ENCODE measurements at regions not wholly inside any gene's neighbourhood (a gene's known extent, or its start where the extent isn't known, plus 50 kb on each side); places are given as distances from the start of the nearest gene placed in this dataset.

GRCh38 chr3:23675010-23675409, 130.7 kb upstream of the UBE2E1 start:
- peaks cover 0 to 4% (median 0%) of the 10 kb centered on the region in 5 donors for H3K27me3 ChIP-seq (ENCODE audit: control insufficient read depth in 5 of 5, insufficient read depth in 4 of 5, low read length in 5 of 5)
- peaks cover 0 to 5% (median 0%) of the 10 kb centered on the region in 5 donors for H3K9me3 ChIP-seq (ENCODE audit: control insufficient read depth in 5 of 5, low read length in 5 of 5)
- H3K9ac ChIP-seq (ENCODE audit: low read length in 5 of 5): no peak overlapping the region
- peaks cover 0 to 9% (median 8%) of the 10 kb centered on the region in 5 donors for H3K4me1 ChIP-seq (ENCODE audit: control insufficient read depth in 5 of 5, insufficient read depth in 5 of 5, low read length in 5 of 5)
- no peak overlapping the region for H3K4me3 ChIP-seq (ENCODE audit: low read depth in 1 of 5, low read length in 5 of 5)
- no peak overlapping the region for H3K27ac ChIP-seq (ENCODE audit: low read depth, low read length)
- no peaks in the 10 kb centered on the region for H3K36me3 ChIP-seq (ENCODE audit: control insufficient read depth in 5 of 5, insufficient read depth in 5 of 5, low read length in 5 of 5)

GRCh38 chr3:23676093-23676492, 129.7 kb upstream of the UBE2E1 start:
- peaks cover 0 to 5% (median 0%) of the 10 kb centered on the region in 5 donors for H3K9me3 ChIP-seq (ENCODE audit: control insufficient read depth in 5 of 5, low read length in 5 of 5)
- no peak overlapping the region for H3K27ac ChIP-seq (ENCODE audit: low read depth, low read length)
- no peak overlapping the region for H3K9ac ChIP-seq (ENCODE audit: low read length in 5 of 5)
- H3K4me1 ChIP-seq (ENCODE audit: control insufficient read depth in 5 of 5, insufficient read depth in 5 of 5, low read length in 5 of 5): peaks cover 0 to 9% (median 8%) of the 10 kb centered on the region in 5 donors
- no peaks in the 10 kb centered on the region for H3K36me3 ChIP-seq (ENCODE audit: control insufficient read depth in 5 of 5, insufficient read depth in 5 of 5, low read length in 5 of 5)
- peaks cover 0 to 4% (median 0%) of the 10 kb centered on the region in 5 donors for H3K27me3 ChIP-seq (ENCODE audit: control insufficient read depth in 5 of 5, insufficient read depth in 4 of 5, low read length in 5 of 5)
- H3K4me3 ChIP-seq (ENCODE audit: low read depth in 1 of 5, low read length in 5 of 5): no peak overlapping the region

- Histone ChIP-seq H3K27me3 (ENCODE audit: control insufficient read depth in 5 of 5, insufficient read depth in 4 of 5, low read length in 5 of 5) (no peaks in the 10 kb centered on the region), H3K4me1 (ENCODE audit: control insufficient read depth in 5 of 5, insufficient read depth in 5 of 5, low read length in 5 of 5) (peaks cover 6 to 18% (median 16%) of the 10 kb centered on the region in 5 donors), H3K9me3 (ENCODE audit: control insufficient read depth in 5 of 5, low read length in 5 of 5) (peaks cover 0 to 5% (median 0%) of the 10 kb centered on the region in 5 donors), H3K9ac (ENCODE audit: low read length in 5 of 5) (no peak overlapping the region), H3K36me3 (ENCODE audit: control insufficient read depth in 5 of 5, insufficient read depth in 5 of 5, low read length in 5 of 5) (no peaks in the 10 kb centered on the region), H3K4me3 (ENCODE audit: low read depth in 1 of 5, low read length in 5 of 5) (no peak overlapping the region), H3K27ac (ENCODE audit: low read depth, low read length) (no peak overlapping the region)
Measured at GRCh38 chr3:23682646-23683045, 123.1 kb upstream of the UBE2E1 start.

GRCh38 chr3:23685541-23686258, 120.1 kb upstream of the UBE2E1 start:
- Histone ChIP-seq H3K9me3 (ENCODE audit: control insufficient read depth in 5 of 5, low read length in 5 of 5) (peaks cover 0 to 4% (median 0%) of the 10 kb centered on the region in 5 donors), H3K9ac (ENCODE audit: low read length in 5 of 5) (peak overlapping the region in 1 of 5 donors; percentile 51), H3K4me3 (ENCODE audit: low read depth in 1 of 5, low read length in 5 of 5) (no peak overlapping the region), H3K4me1 (ENCODE audit: control insufficient read depth in 5 of 5, insufficient read depth in 5 of 5, low read length in 5 of 5) (peaks cover 6 to 18% (median 16%) of the 10 kb centered on the region in 5 donors), H3K27me3 (ENCODE audit: control insufficient read depth in 5 of 5, insufficient read depth in 4 of 5, low read length in 5 of 5) (no peaks in the 10 kb centered on the region), H3K36me3 (ENCODE audit: control insufficient read depth in 5 of 5, insufficient read depth in 5 of 5, low read length in 5 of 5) (no peaks in the 10 kb centered on the region), H3K27ac (ENCODE audit: low read depth, low read length) (peak overlapping the region; percentile 84)

- Histone ChIP-seq H3K36me3 (ENCODE audit: control insufficient read depth in 5 of 5, insufficient read depth in 5 of 5, low read length in 5 of 5) (no peaks in the 10 kb centered on the region), H3K27me3 (ENCODE audit: control insufficient read depth in 5 of 5, insufficient read depth in 4 of 5, low read length in 5 of 5) (no peaks in the 10 kb centered on the region), H3K27ac (ENCODE audit: low read depth, low read length) (peak overlapping the region; percentile 76), H3K4me3 (ENCODE audit: low read depth in 1 of 5, low read length in 5 of 5) (no peak overlapping the region), H3K9me3 (ENCODE audit: control insufficient read depth in 5 of 5, low read length in 5 of 5) (peaks cover 0 to 4% (median 0%) of the 10 kb centered on the region in 5 donors), H3K4me1 (ENCODE audit: control insufficient read depth in 5 of 5, insufficient read depth in 5 of 5, low read length in 5 of 5) (peaks cover 6 to 18% (median 16%) of the 10 kb centered on the region in 5 donors), H3K9ac (ENCODE audit: low read length in 5 of 5) (peak overlapping the region in 2 of 5 donors; percentile 4 to 48)
Measured at GRCh38 chr3:23686519-23686918, 119.2 kb upstream of the UBE2E1 start.

- H3K4me1 ChIP-seq (ENCODE audit: control insufficient read depth in 5 of 5, insufficient read depth in 5 of 5, low read length in 5 of 5): peaks cover under 1 to 7% (median 6%) of the 10 kb centered on the region in 5 donors
- no peaks in the 10 kb centered on the region for H3K27me3 ChIP-seq (ENCODE audit: control insufficient read depth in 5 of 5, insufficient read depth in 4 of 5, low read length in 5 of 5)
- H3K9ac ChIP-seq (ENCODE audit: low read length in 5 of 5): no peak overlapping the region
- H3K9me3 ChIP-seq (ENCODE audit: control insufficient read depth in 5 of 5, low read length in 5 of 5): peaks cover 0 to 4% (median 0%) of the 10 kb centered on the region in 5 donors
- no peaks in the 10 kb centered on the region for H3K36me3 ChIP-seq (ENCODE audit: control insufficient read depth in 5 of 5, insufficient read depth in 5 of 5, low read length in 5 of 5)
- no peak overlapping the region for H3K4me3 ChIP-seq (ENCODE audit: low read depth in 1 of 5, low read length in 5 of 5)
- no peak overlapping the region for H3K27ac ChIP-seq (ENCODE audit: low read depth, low read length)
Measured at GRCh38 chr3:23691357-23691895, 114.3 kb upstream of the UBE2E1 start.

GRCh38 chr3:23696842-23697241, 108.9 kb upstream of the UBE2E1 start:
- Histone ChIP-seq H3K9ac (ENCODE audit: low read length in 5 of 5) (no peak overlapping the region), H3K4me1 (ENCODE audit: control insufficient read depth in 5 of 5, insufficient read depth in 5 of 5, low read length in 5 of 5) (no peaks in the 10 kb centered on the region), H3K27ac (ENCODE audit: low read depth, low read length) (no peak overlapping the region), H3K36me3 (ENCODE audit: control insufficient read depth in 5 of 5, insufficient read depth in 5 of 5, low read length in 5 of 5) (no peaks in the 10 kb centered on the region), H3K27me3 (ENCODE audit: control insufficient read depth in 5 of 5, insufficient read depth in 4 of 5, low read length in 5 of 5) (no peaks in the 10 kb centered on the region), H3K4me3 (ENCODE audit: low read depth in 1 of 5, low read length in 5 of 5) (no peak overlapping the region), H3K9me3 (ENCODE audit: control insufficient read depth in 5 of 5, low read length in 5 of 5) (no peaks in the 10 kb centered on the region)

GRCh38 chr3:23697416-23697815, 108.3 kb upstream of the UBE2E1 start:
- Histone ChIP-seq H3K27ac (ENCODE audit: low read depth, low read length) (no peak overlapping the region), H3K9ac (ENCODE audit: low read length in 5 of 5) (no peak overlapping the region), H3K4me1 (ENCODE audit: control insufficient read depth in 5 of 5, insufficient read depth in 5 of 5, low read length in 5 of 5) (no peaks in the 10 kb centered on the region), H3K9me3 (ENCODE audit: control insufficient read depth in 5 of 5, low read length in 5 of 5) (no peaks in the 10 kb centered on the region), H3K36me3 (ENCODE audit: control insufficient read depth in 5 of 5, insufficient read depth in 5 of 5, low read length in 5 of 5) (no peaks in the 10 kb centered on the region), H3K4me3 (ENCODE audit: low read depth in 1 of 5, low read length in 5 of 5) (no peak overlapping the region), H3K27me3 (ENCODE audit: control insufficient read depth in 5 of 5, insufficient read depth in 4 of 5, low read length in 5 of 5) (no peaks in the 10 kb centered on the region)

- Histone ChIP-seq H3K4me1 (ENCODE audit: control insufficient read depth in 5 of 5, insufficient read depth in 5 of 5, low read length in 5 of 5) (no peaks in the 10 kb centered on the region), H3K9me3 (ENCODE audit: control insufficient read depth in 5 of 5, low read length in 5 of 5) (no peaks in the 10 kb centered on the region), H3K4me3 (ENCODE audit: low read depth in 1 of 5, low read length in 5 of 5) (no peak overlapping the region), H3K27ac (ENCODE audit: low read depth, low read length) (no peak overlapping the region), H3K9ac (ENCODE audit: low read length in 5 of 5) (no peak overlapping the region), H3K36me3 (ENCODE audit: control insufficient read depth in 5 of 5, insufficient read depth in 5 of 5, low read length in 5 of 5) (no peaks in the 10 kb centered on the region), H3K27me3 (ENCODE audit: control insufficient read depth in 5 of 5, insufficient read depth in 4 of 5, low read length in 5 of 5) (no peaks in the 10 kb centered on the region)
Measured at GRCh38 chr3:23698652-23699313, 107.0 kb upstream of the UBE2E1 start.

GRCh38 chr3:23700616-23701015, 105.1 kb upstream of the UBE2E1 start:
- Histone ChIP-seq H3K9ac (ENCODE audit: low read length in 5 of 5) (no peak overlapping the region), H3K27me3 (ENCODE audit: control insufficient read depth in 5 of 5, insufficient read depth in 4 of 5, low read length in 5 of 5) (no peaks in the 10 kb centered on the region), H3K27ac (ENCODE audit: low read depth, low read length) (no peak overlapping the region), H3K4me1 (ENCODE audit: control insufficient read depth in 5 of 5, insufficient read depth in 5 of 5, low read length in 5 of 5) (no peaks in the 10 kb centered on the region), H3K9me3 (ENCODE audit: control insufficient read depth in 5 of 5, low read length in 5 of 5) (no peaks in the 10 kb centered on the region), H3K36me3 (ENCODE audit: control insufficient read depth in 5 of 5, insufficient read depth in 5 of 5, low read length in 5 of 5) (no peaks in the 10 kb centered on the region), H3K4me3 (ENCODE audit: low read depth in 1 of 5, low read length in 5 of 5) (no peak overlapping the region)

All from subcutaneous abdominal adipose tissue (tissue), 5 donors.